ENCODE measurements at regions not wholly inside any gene's neighbourhood (a gene's known extent, or its start where the extent isn't known, plus 50 kb on each side); places are given as distances from the start of the nearest gene placed in this dataset.

DNA sequence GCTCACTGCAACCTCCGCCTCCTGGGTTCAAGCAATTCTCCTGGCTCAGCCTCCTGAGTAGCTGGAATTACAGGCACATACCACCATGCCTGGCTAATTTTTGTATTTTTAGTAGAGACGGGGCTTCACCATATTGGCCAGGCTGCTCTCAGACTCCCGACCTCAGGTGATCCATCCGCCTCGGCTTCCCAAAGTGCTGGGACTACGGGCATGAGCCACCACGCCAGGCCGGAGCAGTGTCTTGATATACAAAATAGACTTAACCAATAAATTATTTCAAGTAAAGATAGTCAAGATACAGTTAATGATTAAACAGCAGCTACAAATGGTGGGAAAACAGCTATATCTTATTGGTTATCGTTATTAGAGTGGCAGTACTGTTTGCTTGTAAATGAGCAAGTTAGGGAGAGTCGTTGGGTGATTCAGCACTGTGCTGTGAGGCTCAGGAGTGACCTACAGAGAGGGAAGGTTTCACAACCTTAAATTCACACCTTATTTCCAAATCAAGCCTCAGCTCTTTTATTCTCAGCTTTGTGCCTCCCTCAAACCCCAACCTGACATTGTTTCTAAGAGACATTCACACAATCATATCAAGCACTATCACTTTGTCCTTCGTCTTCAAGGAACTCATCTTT, 1128.4 kb upstream of the MAP3K7 start:
- TF ChIP-seq, protein P1, sequence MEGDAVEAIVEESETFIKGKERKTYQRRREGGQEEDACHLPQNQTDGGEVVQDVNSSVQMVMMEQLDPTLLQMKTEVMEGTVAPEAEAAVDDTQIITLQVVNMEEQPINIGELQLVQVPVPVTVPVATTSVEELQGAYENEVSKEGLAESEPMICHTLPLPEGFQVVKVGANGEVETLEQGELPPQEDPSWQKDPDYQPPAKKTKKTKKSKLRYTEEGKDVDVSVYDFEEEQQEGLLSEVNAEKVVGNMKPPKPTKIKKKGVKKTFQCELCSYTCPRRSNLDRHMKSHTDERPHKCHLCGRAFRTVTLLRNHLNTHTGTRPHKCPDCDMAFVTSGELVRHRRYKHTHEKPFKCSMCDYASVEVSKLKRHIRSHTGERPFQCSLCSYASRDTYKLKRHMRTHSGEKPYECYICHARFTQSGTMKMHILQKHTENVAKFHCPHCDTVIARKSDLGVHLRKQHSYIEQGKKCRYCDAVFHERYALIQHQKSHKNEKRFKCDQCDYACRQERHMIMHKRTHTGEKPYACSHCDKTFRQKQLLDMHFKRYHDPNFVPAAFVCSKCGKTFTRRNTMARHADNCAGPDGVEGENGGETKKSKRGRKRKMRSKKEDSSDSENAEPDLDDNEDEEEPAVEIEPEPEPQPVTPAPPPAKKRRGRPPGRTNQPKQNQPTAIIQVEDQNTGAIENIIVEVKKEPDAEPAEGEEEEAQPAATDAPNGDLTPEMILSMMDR (IDR thresholded peaks at IDR 0.05; ENCODE audit: low read length) = no peak
- TF ChIP-seq EZH2 (optimal IDR thresholded peaks at IDR 0.05; ENCODE audit: low read depth, low read length) = no peak

Measured in MM.1S (cell line).